ENCODE measurements at regions not wholly inside any gene's neighbourhood (a gene's known extent, or its start where the extent isn't known, plus 50 kb on each side); places are given as distances from the start of the nearest gene placed in this dataset.

- no peaks in the 10 kb centered on the region for H3K36me3 Mint-ChIP-seq
- DNase-seq (peak; percentile 6 to 65 (median 38)), ATAC-seq (peak; percentile 40 to 60)
- H3K27me3 Mint-ChIP-seq, result peaks cover 10 to 28% (median 24%) of the 10 kb centered on the region in 5 donors
- no peak overlapping the region for H3K4me3 Mint-ChIP-seq
- H3K4me1 Mint-ChIP-seq, result no peaks in the 10 kb centered on the region
- H3K27ac Mint-ChIP-seq, result no peak overlapping the region
- H3K9me3 Mint-ChIP-seq, result peaks cover 0 to 13% (median 4%) of the 10 kb centered on the region in 9 donors
- POLR2A ChIA-PET, result no interaction called here
Measured at GRCh38 chr16:82263521-82264143, 93.6 kb upstream of the MPHOSPH6 start.

GRCh38 chr16:82262244-82262643 lies 92.2 kb upstream of the MPHOSPH6 start:
- no peaks in the 10 kb centered on the region for H3K36me3 Mint-ChIP-seq
- ATAC-seq, result no peak
- POLR2A ChIA-PET, result no interaction called here
- H3K27me3 Mint-ChIP-seq, result peaks cover 15 to 25% (median 23%) of the 10 kb centered on the region in 5 donors
- no peaks in the 10 kb centered on the region for H3K4me1 Mint-ChIP-seq
- H3K4me3 Mint-ChIP-seq, result no peak overlapping the region
- no peak for DNase-seq
- peaks cover 0 to 13% (median 4%) of the 10 kb centered on the region in 9 donors for H3K9me3 Mint-ChIP-seq
- no peak overlapping the region for H3K27ac Mint-ChIP-seq

- no peak for ATAC-seq
- H3K36me3 Mint-ChIP-seq, result no peaks in the 10 kb centered on the region
- POLR2A ChIA-PET, result no interaction called here
- peaks cover 14 to 26% (median 18%) of the 10 kb centered on the region in 5 donors for H3K27me3 Mint-ChIP-seq
- no peak overlapping the region for H3K4me3 Mint-ChIP-seq
- H3K4me1 Mint-ChIP-seq, result no peaks in the 10 kb centered on the region
- peak overlapping the region in 2 of 10 donors; percentile 8 to 11 for H3K27ac Mint-ChIP-seq
- no peak for DNase-seq
- peaks cover 0 to 13% (median 4%) of the 10 kb centered on the region in 9 donors for H3K9me3 Mint-ChIP-seq
Measured at GRCh38 chr16:82260212-82260795, 90.3 kb upstream of the MPHOSPH6 start.

GRCh38 chr16:82259731-82260130 lies 89.7 kb upstream of the MPHOSPH6 start:
- Mint-ChIP-seq H3K9me3 (peaks cover 0 to 13% (median 4%) of the 10 kb centered on the region in 9 donors), H3K4me1 (no peaks in the 10 kb centered on the region), H3K4me3 (no peak overlapping the region), H3K36me3 (no peaks in the 10 kb centered on the region), H3K27ac (no peak overlapping the region), H3K27me3 (peaks cover 14 to 29% (median 17%) of the 10 kb centered on the region in 5 donors)
- DNase-seq (no peak), ATAC-seq (no peak)
- POLR2A ChIA-PET, result no interaction called here

DNA sequence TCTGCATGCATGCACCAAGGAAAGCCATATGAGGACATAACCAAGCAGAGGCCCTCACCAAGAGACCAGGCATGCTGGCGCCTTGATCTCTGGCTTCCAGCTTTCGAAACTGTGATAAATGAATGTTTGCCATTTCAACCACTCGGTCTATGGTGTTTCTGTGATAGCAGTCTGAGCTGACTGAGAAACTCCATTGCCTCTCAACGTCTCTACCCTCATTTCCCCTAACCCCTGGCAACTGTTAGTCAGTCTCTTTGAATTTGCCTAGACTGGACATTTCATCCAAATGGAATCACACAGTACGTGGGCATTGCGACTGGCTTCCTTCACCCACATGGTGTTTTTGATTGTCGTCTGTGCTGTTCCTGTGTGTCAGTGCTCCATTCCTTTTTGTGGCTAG lies 88.0 kb upstream of the MPHOSPH6 start:
- Mint-ChIP-seq H3K27ac (no peak overlapping the region), H3K4me1 (no peaks in the 10 kb centered on the region), H3K9me3 (peaks cover 0 to 13% (median 4%) of the 10 kb centered on the region in 9 donors), H3K36me3 (no peaks in the 10 kb centered on the region), H3K4me3 (no peak overlapping the region), H3K27me3 (peaks cover 0 to 31% (median 12%) of the 10 kb centered on the region in 5 donors)
- POLR2A ChIA-PET, result no interaction called here
- ATAC-seq, result no peak
- DNase-seq, result no peak

- no peak overlapping the region for H3K27ac Mint-ChIP-seq
Measured at GRCh38 chr16:82252582-82252981, 82.6 kb upstream of the MPHOSPH6 start.

DNA sequence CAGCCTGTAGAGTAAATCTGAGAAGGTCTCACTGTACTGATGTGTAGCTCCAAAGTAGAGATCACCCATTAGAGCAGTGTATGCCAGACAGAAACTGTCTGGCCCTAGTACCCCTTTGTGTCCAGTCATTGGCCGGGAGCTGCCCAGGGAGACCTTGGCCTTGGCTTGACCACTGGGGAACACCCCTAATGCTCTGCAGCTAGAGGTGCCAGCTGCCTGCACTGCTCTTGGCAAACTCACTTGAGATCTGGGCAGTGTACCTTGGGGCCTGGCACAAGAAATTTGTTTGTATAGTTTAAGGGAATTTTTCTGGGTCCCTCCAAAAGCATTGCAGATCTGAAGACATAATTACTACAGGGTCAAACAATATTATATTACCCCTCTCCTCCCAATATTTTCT lies 78.7 kb upstream of the MPHOSPH6 start:
- no peak overlapping the region for H3K27ac Mint-ChIP-seq
- no peak for ATAC-seq
- H3K9me3 Mint-ChIP-seq, result peaks cover 0 to 11% (median 10%) of the 10 kb centered on the region in 9 donors
- no peak overlapping the region for H3K4me3 Mint-ChIP-seq
- no peak for DNase-seq
- POLR2A ChIA-PET, result no interaction called here
- peaks cover 0 to 2% (median 0%) of the 10 kb centered on the region in 4 donors for H3K4me1 Mint-ChIP-seq
- peaks cover 4 to 25% (median 10%) of the 10 kb centered on the region in 5 donors for H3K27me3 Mint-ChIP-seq
- peaks cover 0 to 8% (median 3%) of the 10 kb centered on the region in 3 donors for H3K36me3 Mint-ChIP-seq

More at GRCh38 chr16:82252582-82252981, 82.6 kb upstream of the MPHOSPH6 start:
- no peak for ATAC-seq
- H3K4me1 Mint-ChIP-seq, result peaks cover 0 to 2% (median 0%) of the 10 kb centered on the region in 4 donors
- POLR2A ChIA-PET, result no interaction called here
- no peak for DNase-seq
- H3K27me3 Mint-ChIP-seq, result peaks cover 2 to 32% (median 10%) of the 10 kb centered on the region in 5 donors
- no peaks in the 10 kb centered on the region for H3K9me3 Mint-ChIP-seq
- no peaks in the 10 kb centered on the region for H3K36me3 Mint-ChIP-seq
- H3K4me3 Mint-ChIP-seq, result no peak overlapping the region

DNA sequence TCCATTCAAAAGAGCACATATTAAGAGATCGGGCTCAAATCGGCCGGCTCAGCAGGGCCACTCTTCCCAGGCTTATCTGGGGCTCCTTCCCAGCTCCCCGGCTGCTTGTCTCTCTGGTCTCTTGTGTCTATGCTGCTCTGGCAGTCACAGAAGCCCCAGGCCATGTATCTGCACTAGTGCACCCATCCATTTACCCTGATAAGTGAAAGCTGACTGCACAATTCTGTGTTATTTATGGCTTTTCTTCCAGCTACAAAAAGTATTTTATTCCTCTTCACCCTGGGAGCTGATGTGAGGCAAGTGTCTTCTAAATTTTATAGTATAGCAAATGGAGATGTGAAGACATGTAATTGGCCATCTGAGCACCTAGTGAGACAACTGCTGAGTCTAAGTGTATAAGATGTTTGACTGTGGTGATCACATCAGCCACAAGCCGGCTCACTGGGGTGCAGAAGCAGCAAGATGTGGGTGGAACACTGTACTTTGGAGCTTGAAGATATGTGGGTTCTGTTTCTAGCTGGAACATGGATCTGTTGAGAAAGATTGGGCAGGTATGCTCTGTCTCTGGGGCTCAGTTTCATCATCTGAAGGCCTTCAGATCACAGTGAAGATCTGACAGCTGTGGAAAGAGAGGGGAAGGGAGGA lies 78.1 kb upstream of the MPHOSPH6 start:
- Mint-ChIP-seq H3K9me3 (peaks cover 0 to 16% (median 12%) of the 10 kb centered on the region in 9 donors), H3K4me3 (no peak overlapping the region), H3K4me1 (peaks cover 0 to 2% (median 0%) of the 10 kb centered on the region in 4 donors), H3K27ac (no peak overlapping the region), H3K36me3 (peaks cover 0 to 11% (median 4%) of the 10 kb centered on the region in 3 donors), H3K27me3 (peaks cover 3 to 25% (median 8%) of the 10 kb centered on the region in 5 donors)
- ATAC-seq (no peak), DNase-seq (no peak)
- POLR2A ChIA-PET, result no interaction called here

DNA sequence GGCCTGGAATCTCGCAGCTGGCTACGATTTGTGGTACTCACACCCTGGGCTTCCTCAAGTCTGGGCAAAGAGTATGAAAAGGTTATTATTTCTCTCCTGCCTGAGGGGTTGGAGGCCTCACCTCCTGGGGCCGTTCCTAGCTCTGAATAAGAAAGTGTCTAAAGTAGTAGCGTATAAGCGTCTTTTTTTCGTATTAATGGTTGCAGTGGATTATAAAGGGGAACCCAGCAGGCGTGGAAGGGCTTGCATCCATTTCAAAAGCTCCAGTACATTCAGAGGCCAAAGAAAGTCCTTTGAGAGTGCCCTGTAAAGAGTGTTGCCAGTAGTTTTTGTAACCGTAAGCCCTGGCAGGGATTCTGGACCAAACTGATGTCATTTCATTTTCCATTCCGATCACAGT lies 72.2 kb upstream of the MPHOSPH6 start:
- H3K9me3 Mint-ChIP-seq, result peaks cover 0 to 24% (median 14%) of the 10 kb centered on the region in 9 donors
- no peak overlapping the region for H3K27ac Mint-ChIP-seq
- POLR2A ChIA-PET, result no interaction called here
- no peak overlapping the region for H3K4me3 Mint-ChIP-seq
- no peak for ATAC-seq
- no peak for DNase-seq
- H3K36me3 Mint-ChIP-seq, result peaks cover 0 to 16% (median 4%) of the 10 kb centered on the region in 3 donors
- H3K4me1 Mint-ChIP-seq, result no peaks in the 10 kb centered on the region
- H3K27me3 Mint-ChIP-seq, result peaks cover 2 to 42% (median 11%) of the 10 kb centered on the region in 5 donors

- H3K36me3 Mint-ChIP-seq, result peaks cover 0 to 16% (median 4%) of the 10 kb centered on the region in 3 donors
- no peak overlapping the region for H3K4me3 Mint-ChIP-seq
- ATAC-seq (no peak), DNase-seq (no peak)
- H3K9me3 Mint-ChIP-seq, result peaks cover 0 to 24% (median 14%) of the 10 kb centered on the region in 9 donors
- no peak overlapping the region for H3K27ac Mint-ChIP-seq
- POLR2A ChIA-PET, result no interaction called here
- no peaks in the 10 kb centered on the region for H3K4me1 Mint-ChIP-seq
- peaks cover 4 to 48% (median 14%) of the 10 kb centered on the region in 5 donors for H3K27me3 Mint-ChIP-seq
Measured at GRCh38 chr16:82241469-82242052, 71.5 kb upstream of the MPHOSPH6 start.

DNA sequence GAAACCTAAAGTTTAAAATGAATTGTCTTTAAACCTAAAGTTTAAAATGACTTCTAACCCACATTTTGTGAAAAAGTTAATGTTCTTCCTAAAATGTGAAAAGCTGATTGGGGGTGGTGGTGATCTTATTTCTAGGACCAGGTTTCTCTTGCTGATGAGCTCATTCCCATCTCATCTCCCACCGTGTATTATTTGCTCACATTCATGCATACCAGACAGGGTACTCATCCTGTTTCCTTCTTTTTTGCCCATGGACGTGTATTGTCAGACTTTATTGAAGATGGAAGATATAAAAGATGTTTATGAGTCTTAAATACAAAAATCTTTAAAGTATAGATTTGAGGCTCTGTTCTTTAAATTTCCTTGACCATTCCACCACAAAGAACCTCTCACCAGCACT lies 70.1 kb upstream of the MPHOSPH6 start:
- no peak overlapping the region for H3K27ac Mint-ChIP-seq
- DNase-seq, result no peak
- H3K27me3 Mint-ChIP-seq, result peaks cover 4 to 48% (median 16%) of the 10 kb centered on the region in 5 donors
- H3K4me3 Mint-ChIP-seq, result no peak overlapping the region
- H3K36me3 Mint-ChIP-seq, result peaks cover 0 to 16% (median 4%) of the 10 kb centered on the region in 3 donors
- POLR2A ChIA-PET, result no interaction called here
- no peak for ATAC-seq
- no peaks in the 10 kb centered on the region for H3K4me1 Mint-ChIP-seq
- H3K9me3 Mint-ChIP-seq, result peaks cover 0 to 24% (median 14%) of the 10 kb centered on the region in 9 donors

- DNase-seq (no peak), ATAC-seq (no peak)
- POLR2A ChIA-PET, result no interaction called here
- no peaks in the 10 kb centered on the region for H3K9me3 Mint-ChIP-seq
- no peak overlapping the region for H3K27ac Mint-ChIP-seq
- H3K4me1 Mint-ChIP-seq, result no peaks in the 10 kb centered on the region
- peaks cover 4 to 37% (median 12%) of the 10 kb centered on the region in 5 donors for H3K27me3 Mint-ChIP-seq
- H3K36me3 Mint-ChIP-seq, result no peaks in the 10 kb centered on the region
- H3K4me3 Mint-ChIP-seq, result no peak overlapping the region
Measured at GRCh38 chr16:82236875-82237274, 66.9 kb upstream of the MPHOSPH6 start.

- POLR2A ChIA-PET, result no interaction called here
- H3K9me3 Mint-ChIP-seq, result no peaks in the 10 kb centered on the region
- no peak for DNase-seq
Measured at GRCh38 chr16:82236415-82236814, 66.4 kb upstream of the MPHOSPH6 start.

More at GRCh38 chr16:82236415-82236814, 66.4 kb upstream of the MPHOSPH6 start:
- H3K27me3 Mint-ChIP-seq, result peaks cover 2 to 33% (median 10%) of the 10 kb centered on the region in 5 donors
- no peak overlapping the region for H3K27ac Mint-ChIP-seq
- no peak overlapping the region for H3K4me3 Mint-ChIP-seq
- no peaks in the 10 kb centered on the region for H3K36me3 Mint-ChIP-seq
- no peak for ATAC-seq
- H3K4me1 Mint-ChIP-seq, result no peaks in the 10 kb centered on the region

Data from naive thymus-derived CD8-positive, alpha-beta T cell (primary cell).